ENCODE measurements at regions not wholly inside any gene's neighbourhood (a gene's known extent, or its start where the extent isn't known, plus 50 kb on each side); places are given as distances from the start of the nearest gene placed in this dataset.

GRCh38 chr9:73083519-73083918, 68.1 kb upstream of the ANXA1 start:
- DNase-seq (ENCODE audit: low read depth): no peak
- TF ChIP-seq CTCF (IDR thresholded peaks at IDR 0.05; ENCODE audit: low read length, missing control alignments): no peak
- H3K4me3 ChIP-seq (replicated peaks; ENCODE audit: low read depth, low read length): no peak overlapping the region

GRCh38 chr9:73081979-73082657, 69.5 kb upstream of the ANXA1 start:
- peak; percentile 91 for TF ChIP-seq CTCF (IDR thresholded peaks at IDR 0.05; ENCODE audit: low read length, missing control alignments)
- no peak overlapping the region for H3K4me3 ChIP-seq (replicated peaks; ENCODE audit: low read depth, low read length)
- DNase-seq (ENCODE audit: low read depth): peak; percentile 80

- DNase-seq (ENCODE audit: low read depth): no peak
- TF ChIP-seq CTCF (IDR thresholded peaks at IDR 0.05; ENCODE audit: low read length, missing control alignments): no peak
- no peak overlapping the region for H3K4me3 ChIP-seq (replicated peaks; ENCODE audit: low read depth, low read length)
These were observed 71.5 kb upstream of the ANXA1 start for GRCh38 chr9:73080110-73080694.

GRCh38 chr9:73079326-73079725, 72.3 kb upstream of the ANXA1 start:
- no peak for DNase-seq (ENCODE audit: low read depth)
- no peak overlapping the region for H3K4me3 ChIP-seq (replicated peaks; ENCODE audit: low read depth, low read length)
- no peak for TF ChIP-seq CTCF (IDR thresholded peaks at IDR 0.05; ENCODE audit: low read length, missing control alignments)

GRCh38 chr9:73077625-73078030, 74.0 kb upstream of the ANXA1 start:
- no peak for TF ChIP-seq CTCF (IDR thresholded peaks at IDR 0.05; ENCODE audit: low read length, missing control alignments)
- no peak for DNase-seq (ENCODE audit: low read depth)
- H3K4me3 ChIP-seq (replicated peaks; ENCODE audit: low read depth, low read length): no peak overlapping the region

GRCh38 chr9:73076970-73077369, 74.7 kb upstream of the ANXA1 start:
- TF ChIP-seq CTCF (IDR thresholded peaks at IDR 0.05; ENCODE audit: low read length, missing control alignments): no peak
- no peak for DNase-seq (ENCODE audit: low read depth)
- no peak overlapping the region for H3K4me3 ChIP-seq (replicated peaks; ENCODE audit: low read depth, low read length)

Data from fibroblast of pulmonary artery (primary cell).